Anterior cingulate cortex (tissue), 58 donors: ENCODE measurements at regions not wholly inside any gene's neighbourhood (a gene's known extent, or its start where the extent isn't known, plus 50 kb on each side); places are given as distances from the start of the nearest gene placed in this dataset.
"Not testable (repeated sequence)": the region's sequence is repeated elsewhere in the genome, so short reads cannot be mapped to it uniquely, and the experiment has no call there.

Experiments
- DNase-seq, 58 donors: peaks; one replicate each; lab custom pipeline; 2025; lab: John Stamatoyannopoulos, UW

- not testable (repeated sequence) for DNase-seq
Observed at GRCh38 chr15:24271496-24272244, 403.9 kb upstream of the NPAP1 start.

- no peak for DNase-seq
Observed at GRCh38 chr15:24292837-24293236, 382.7 kb upstream of the NPAP1 start.

- DNase-seq, result not testable (repeated sequence)
Observed at GRCh38 chr15:24300804-24301368, 374.7 kb upstream of the NPAP1 start.

DNA sequence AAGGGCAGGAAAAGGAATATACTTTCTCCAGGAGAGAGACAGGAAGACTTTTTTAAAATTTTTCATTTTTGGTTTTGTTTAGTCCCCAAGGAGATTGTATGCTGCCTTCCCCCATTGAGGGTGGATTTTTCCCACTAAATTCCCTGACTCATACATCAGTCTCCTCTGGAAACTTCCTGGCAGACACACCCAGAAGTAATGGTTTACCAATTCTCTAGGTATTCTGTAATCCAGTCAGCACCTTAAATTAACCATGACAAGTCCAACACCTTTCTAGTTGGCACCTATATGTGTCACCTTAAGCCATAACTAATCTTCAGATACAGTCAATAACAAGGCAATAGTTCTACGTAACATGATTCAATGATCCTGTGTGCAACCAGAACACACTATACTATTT lies 373.6 kb upstream of the NPAP1 start:
- not testable (repeated sequence) for DNase-seq

DNA sequence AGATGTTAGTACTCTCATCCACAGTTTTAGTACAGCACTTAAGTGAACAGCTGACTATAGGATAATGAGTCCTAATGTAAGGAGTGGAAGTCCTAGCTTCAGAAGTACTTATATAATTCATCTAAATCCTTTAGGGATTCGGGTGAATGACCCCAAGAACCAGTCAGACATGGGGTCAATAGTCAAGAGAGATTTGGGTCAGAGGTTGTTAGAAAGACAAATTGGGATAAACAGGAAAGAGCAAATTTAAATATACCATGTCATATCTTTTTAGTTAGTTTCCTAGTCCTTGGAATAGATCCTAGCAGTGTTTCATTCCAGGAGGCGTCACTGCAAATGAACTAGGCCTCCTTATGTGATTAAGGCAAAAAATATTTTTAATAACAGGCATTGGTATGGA lies 370.8 kb upstream of the NPAP1 start:
- not testable (repeated sequence) for DNase-seq

DNA sequence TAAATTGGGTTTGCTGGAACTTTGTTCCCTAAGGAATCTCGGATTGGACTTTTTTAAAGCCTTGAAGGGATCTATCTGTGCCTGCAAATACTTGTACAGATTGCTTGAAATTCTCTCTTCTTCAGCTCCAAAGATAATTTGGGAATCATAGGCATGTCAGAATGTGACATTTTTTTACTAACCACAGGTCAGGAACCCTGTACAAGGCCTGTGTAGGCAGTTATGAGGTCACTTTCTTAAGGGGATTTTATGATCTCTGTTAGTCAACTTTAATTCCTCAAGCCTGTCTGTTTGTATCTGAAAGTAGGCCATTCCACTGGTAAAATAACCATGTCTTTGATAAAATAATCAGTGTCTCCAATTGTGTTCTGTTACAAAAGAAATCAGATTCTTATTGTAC lies 369.9 kb upstream of the NPAP1 start:
- not testable (repeated sequence) for DNase-seq

- DNase-seq, result not testable (repeated sequence)
Observed at GRCh38 chr15:24309700-24310099, 365.9 kb upstream of the NPAP1 start.

DNA sequence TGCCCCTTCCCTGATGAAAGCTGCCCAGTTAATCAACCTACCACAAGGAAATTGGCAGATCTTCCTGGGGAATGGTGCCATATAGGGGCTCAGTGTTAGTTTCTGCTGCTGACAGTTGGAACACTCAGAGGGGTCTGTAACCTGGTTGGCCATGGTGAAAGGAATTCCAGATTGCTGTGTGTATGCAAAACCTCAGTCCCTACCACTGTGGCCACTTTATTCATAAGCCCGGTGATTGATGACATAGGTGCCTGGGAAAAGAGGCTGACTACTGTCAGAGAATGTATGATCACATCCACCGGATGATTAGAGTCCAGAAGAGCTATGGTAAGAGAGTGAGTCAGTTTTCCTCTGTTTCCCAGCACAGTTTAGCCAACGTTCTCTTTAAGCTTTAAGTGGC lies 363.9 kb upstream of the NPAP1 start:
- not testable (repeated sequence) for DNase-seq

- DNase-seq, result not testable (repeated sequence)
Observed at GRCh38 chr15:24316326-24316725, 359.2 kb upstream of the NPAP1 start.

GRCh38 chr15:24318981-24319380 lies 356.6 kb upstream of the NPAP1 start:
- DNase-seq, result no peak

- DNase-seq, result not testable (repeated sequence)
Observed at GRCh38 chr15:24324096-24324495, 351.5 kb upstream of the NPAP1 start.

DNA sequence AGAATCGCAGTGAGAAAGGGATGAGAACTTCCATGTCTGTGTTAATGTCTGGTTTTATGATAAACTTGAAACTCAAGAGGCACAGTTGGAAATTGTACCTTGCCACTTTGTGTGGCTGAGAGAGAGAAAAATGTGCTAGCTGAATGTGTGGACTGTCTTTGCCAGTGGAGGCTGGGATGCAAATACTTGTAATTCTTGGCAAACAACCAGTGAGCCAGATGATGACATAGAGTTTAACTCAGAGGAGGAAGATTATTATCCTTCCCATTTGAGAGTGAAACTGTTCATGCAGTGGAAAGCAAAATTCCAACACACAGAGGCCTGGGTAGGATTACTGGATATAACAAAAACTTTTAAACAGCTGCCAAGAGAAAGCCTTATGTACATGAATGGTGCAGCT lies 349.1 kb upstream of the NPAP1 start:
- DNase-seq, result not testable (repeated sequence)

DNA sequence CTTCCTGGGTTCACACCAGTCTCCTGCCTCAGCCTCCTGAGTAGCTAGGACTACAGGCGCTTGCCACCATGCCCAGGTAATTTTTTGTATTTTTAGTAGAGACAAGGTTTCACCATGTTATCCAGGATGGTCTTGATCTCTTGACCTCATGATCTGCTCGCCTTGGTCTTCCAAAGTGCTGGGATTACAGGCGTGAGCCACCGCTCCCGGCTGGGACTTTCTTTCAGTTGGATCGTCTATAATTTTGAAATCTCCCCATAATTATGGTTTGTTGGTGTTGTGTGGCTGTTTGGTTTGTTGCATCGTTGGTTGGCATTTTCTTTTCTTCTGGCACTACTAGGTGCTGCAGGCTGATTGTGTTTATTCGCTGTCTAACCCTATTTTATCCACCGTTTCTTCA lies 343.6 kb upstream of the NPAP1 start:
- DNase-seq, result not testable (repeated sequence)

- not testable (repeated sequence) for DNase-seq
Observed at GRCh38 chr15:24341876-24342275, 333.7 kb upstream of the NPAP1 start.

DNA sequence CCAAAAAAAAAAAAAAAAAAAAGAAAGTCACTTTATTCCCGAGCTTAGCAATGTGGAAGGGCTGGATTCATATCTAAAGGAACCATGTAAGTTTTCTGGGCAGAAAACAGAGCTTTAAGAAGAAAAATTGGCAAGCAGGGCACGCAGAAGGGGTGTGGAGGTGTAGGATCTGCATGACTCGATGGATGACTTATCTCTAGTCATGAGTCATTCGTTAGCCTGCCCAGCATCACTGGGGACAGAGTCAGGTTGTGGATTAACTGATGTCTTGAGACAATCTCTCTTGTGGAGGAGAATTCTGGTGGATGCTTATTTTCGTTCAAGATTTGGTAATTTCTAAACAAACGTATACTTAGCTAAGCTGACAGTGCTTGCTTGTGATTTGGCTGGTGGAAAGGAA lies 322.8 kb upstream of the NPAP1 start:
- DNase-seq, result not testable (repeated sequence)

DNA sequence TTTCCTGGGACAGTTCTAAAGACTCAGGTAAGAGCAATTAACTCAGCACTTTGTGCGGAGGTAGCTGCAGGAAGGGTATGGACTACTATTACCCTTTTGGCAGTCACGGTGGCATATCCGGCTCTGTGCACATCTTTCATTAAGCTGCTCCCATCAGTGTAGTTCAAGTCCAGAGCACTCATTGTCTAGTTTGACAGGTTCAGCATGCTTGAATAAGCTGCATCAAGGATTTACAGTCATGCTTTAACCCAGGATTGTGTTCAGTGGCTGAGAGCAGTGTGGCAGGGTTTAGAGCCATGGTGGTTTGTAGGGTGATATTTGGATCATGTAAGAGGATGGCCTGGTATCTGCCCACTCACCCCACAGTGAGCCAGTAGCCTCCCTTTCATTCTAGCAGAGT lies 294.5 kb upstream of the NPAP1 start:
- DNase-seq, result not testable (repeated sequence)

DNA sequence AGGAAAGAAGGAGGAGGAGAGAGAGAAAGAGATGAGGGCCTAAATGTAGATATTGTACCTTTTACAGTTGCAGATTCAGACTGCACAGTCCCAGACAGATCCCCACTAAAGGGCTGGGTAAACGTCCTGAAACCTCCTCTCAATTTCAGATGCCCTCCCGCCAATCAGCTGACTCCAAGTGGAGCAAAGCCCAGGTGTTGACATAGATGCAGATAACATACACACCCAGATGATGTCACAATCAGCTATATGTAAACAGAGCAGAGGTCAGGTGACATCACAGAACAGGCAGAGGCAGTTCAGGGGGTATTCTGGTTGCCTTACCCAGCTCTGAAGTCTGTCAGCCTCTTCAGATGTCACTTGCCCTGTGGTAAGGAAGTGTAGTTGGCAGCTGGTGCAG lies 290.3 kb upstream of the NPAP1 start:
- not testable (repeated sequence) for DNase-seq

GRCh38 chr15:24394303-24394702 lies 281.3 kb upstream of the NPAP1 start:
- DNase-seq, result no peak

DNA sequence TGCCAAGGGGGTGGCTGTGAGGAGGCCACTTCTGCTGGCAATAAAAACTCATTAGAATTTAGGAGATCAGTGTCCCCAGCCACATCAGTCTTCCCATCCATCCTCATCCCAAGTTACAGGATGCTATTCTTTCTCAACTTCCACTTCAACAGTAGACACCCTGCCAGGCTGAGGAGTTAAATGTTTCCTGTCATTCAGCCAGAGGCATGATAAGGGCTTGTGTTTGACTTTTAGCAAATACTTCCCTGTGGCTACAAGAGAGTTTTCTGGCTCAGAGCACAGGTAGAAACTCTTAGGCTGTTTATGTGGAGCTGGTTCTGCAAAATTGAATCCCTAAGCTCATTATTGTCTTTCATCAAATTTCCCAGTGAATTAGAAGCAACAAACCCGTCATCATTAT lies 262.9 kb upstream of the NPAP1 start:
- DNase-seq, result not testable (repeated sequence)

- not testable (repeated sequence) for DNase-seq
Observed at GRCh38 chr15:24426286-24427054, 249.1 kb upstream of the NPAP1 start.

DNA sequence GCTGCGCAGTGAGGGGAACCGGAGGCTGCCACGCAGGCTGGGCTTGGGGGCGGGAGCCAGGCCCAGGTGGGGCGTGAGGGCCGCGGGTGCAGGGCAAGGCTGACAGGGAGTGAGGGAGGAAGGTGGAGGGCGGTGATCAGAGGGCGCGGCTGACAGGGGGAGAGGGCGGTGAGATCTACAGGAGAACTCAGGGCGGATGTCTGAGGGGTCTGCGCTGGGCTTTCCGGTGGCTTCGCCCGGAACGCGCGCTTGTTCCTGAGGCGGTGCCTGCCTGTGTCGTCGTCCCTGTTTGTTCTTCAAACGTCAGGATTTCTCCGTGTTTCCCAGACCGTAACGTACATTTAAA lies 248.5 kb upstream of the NPAP1 start:
- DNase-seq, result not testable (repeated sequence)
